ENCODE measurements at regions not wholly inside any gene's neighbourhood (a gene's known extent, or its start where the extent isn't known, plus 50 kb on each side); places are given as distances from the start of the nearest gene placed in this dataset.
A peak's percentile ranks its signal among the peaks of the same experiment; 100 is the strongest.
"Not testable (repeated sequence)": the region's sequence is repeated elsewhere in the genome, so short reads cannot be mapped to it uniquely, and the experiment has no call there.

- DNase-seq, result not testable (repeated sequence)
These were observed 344.3 kb upstream of the COL8A1 start for GRCh38 chr3:99294092-99294491.

- no peak for DNase-seq
These were observed 350.5 kb upstream of the COL8A1 start for GRCh38 chr3:99287876-99288275.

GRCh38 chr3:99286266-99286845 lies 352.0 kb upstream of the COL8A1 start:
- DNase-seq, result peak; percentile 11

- no peak for DNase-seq
These were observed 368.3 kb upstream of the DCBLD2 start for GRCh38 chr3:99269606-99270351.

GRCh38 chr3:99256788-99257187 lies 355.3 kb upstream of the DCBLD2 start:
- DNase-seq, result no peak

GRCh38 chr3:99253963-99254355 lies 352.5 kb upstream of the DCBLD2 start:
- no peak for DNase-seq

- no peak for DNase-seq
These were observed 349.4 kb upstream of the DCBLD2 start for GRCh38 chr3:99250821-99251355.

GRCh38 chr3:99250272-99250671 lies 348.8 kb upstream of the DCBLD2 start:
- DNase-seq, result no peak

- DNase-seq, result no peak
These were observed 348.1 kb upstream of the DCBLD2 start for GRCh38 chr3:99249627-99250026.

- DNase-seq, result no peak
These were observed 347.4 kb upstream of the DCBLD2 start for GRCh38 chr3:99248913-99249312.

- no peak for DNase-seq
These were observed 346.6 kb upstream of the DCBLD2 start for GRCh38 chr3:99248130-99248529.

- no peak for DNase-seq
These were observed 344.6 kb upstream of the DCBLD2 start for GRCh38 chr3:99246010-99246654.

- no peak for DNase-seq
These were observed 340.8 kb upstream of the DCBLD2 start for GRCh38 chr3:99242271-99242670.

GRCh38 chr3:99240700-99241099 lies 339.2 kb upstream of the DCBLD2 start:
- DNase-seq, result no peak

- no peak for DNase-seq
These were observed 335.1 kb upstream of the DCBLD2 start for GRCh38 chr3:99236576-99236975.

GRCh38 chr3:99232696-99233095 lies 331.2 kb upstream of the DCBLD2 start:
- no peak for DNase-seq

- DNase-seq, result no peak
These were observed 317.0 kb upstream of the DCBLD2 start for GRCh38 chr3:99218468-99218867.

- DNase-seq, result no peak
These were observed 311.5 kb upstream of the DCBLD2 start for GRCh38 chr3:99212969-99213368.

GRCh38 chr3:99211309-99211708 lies 309.8 kb upstream of the DCBLD2 start:
- no peak for DNase-seq

GRCh38 chr3:99199021-99199420 lies 297.5 kb upstream of the DCBLD2 start:
- no peak for DNase-seq

GRCh38 chr3:99191186-99191585 lies 289.7 kb upstream of the DCBLD2 start:
- DNase-seq, result no peak

- DNase-seq, result no peak
These were observed 287.4 kb upstream of the DCBLD2 start for GRCh38 chr3:99188936-99189335.

- DNase-seq, result no peak
These were observed 284.5 kb upstream of the DCBLD2 start for GRCh38 chr3:99186016-99186415.
